HCT116 (cell line): ENCODE measurements at regions not wholly inside any gene's neighbourhood (a gene's known extent, or its start where the extent isn't known, plus 50 kb on each side); places are given as distances from the start of the nearest gene placed in this dataset.

ENCODE experiments used
- ATAC-seq: fragments of 200-7000 bp; cut with Tn5 transposase; 2 replicates; pipeline ENCODE4 v1.9.1; 2020; ENCODE audit warnings: mild to moderate bottlenecking, moderate library complexity
- BruUV-seq: library from RNA; stranded (reverse); fragments of 400-500 nt; replicated peaks from 2 replicates; lab custom pipeline; 2021; lab: Mats Ljungman, UMichigan
- CTCF ChIA-PET: fragments of 300-600 bp; sonication (Branson Sonifier 250); formaldehyde crosslinking; loops from one replicate; lab custom pipeline; 2021; ENCODE audit warnings: antibody characterized with exemption; lab: Charles Lee
- POLR2A ChIA-PET: fragments of 300-600, 350-600 bp; sonication (Branson Sonifier 250); formaldehyde crosslinking; loops from one replicate; lab custom pipeline; 2021; ENCODE audit warnings: antibody characterized with exemption; lab: Charles Lee
- RAD21 ChIA-PET, 2 experiments: fragments of 300-600 bp; sonication (Branson Sonifier 250); formaldehyde crosslinking; loops; one replicate each; lab custom pipeline; 2023; ENCODE audit warnings: low total read pairs in 2 of 2; ENCODE audit not compliant: uncharacterized antibody in 2 of 2, unreplicated experiment in 2 of 2, low non-redundant PET in 1 of 2; lab: Charles Lee
- DNase-seq: peaks from one replicate; pipeline ENCODE4 v3.0.0-alpha.2; 2010; ENCODE audit warnings: low read depth, low spot score
- H2AFZ ChIP-seq: fragments of 200-600 bp; shearing (Covaris generic), sonication (generic); 2 replicates; pipeline ENCODE4 v1.6.1; 2017; ENCODE audit warnings: low read depth, mixed run types, mixed read lengths, antibody characterized with exemption, low read length; ENCODE audit not compliant: poor library complexity, severe bottlenecking
- H3K27ac ChIP-seq: 2 replicates; pipeline ENCODE4 v1.5.1; 2012; ENCODE audit warnings: low read depth, low read length
- H3K27me3 ChIP-seq: fragments of 200-600 bp; sonication (generic); 2 replicates; pipeline ENCODE4 v1.6.1; 2016; ENCODE audit warnings: mixed run types, low read length, mixed read lengths; ENCODE audit not compliant: insufficient read depth
- H3K36me3 ChIP-seq, 2 experiments: fragments of 200-500 bp in 1 of 2; fragments of 200-600 bp in 1 of 2; sonication (Bioruptor generic) in 1 of 2; sonication (generic) in 1 of 2; 2 replicates each; pipeline versions ENCODE4 v1.5.1 to v1.6.1; 2014 to 2016; ENCODE audit warnings: low read length in 2 of 2, inconsistent platforms in 1 of 2, mixed read lengths in 1 of 2, mixed run types in 1 of 2; ENCODE audit not compliant: insufficient read depth in 2 of 2, control insufficient read depth in 1 of 2
- H3K4me1 ChIP-seq, 2 experiments: fragments of 200-600 bp in 1 of 2; sonication (generic) in 1 of 2; 2 replicates each; pipeline versions ENCODE4 v1.5.1 to v1.6.1; 2012 to 2017; ENCODE audit warnings: low read length in 2 of 2, inconsistent platforms in 1 of 2, mild to moderate bottlenecking in 1 of 2, mixed read lengths in 1 of 2, mixed run types in 1 of 2, moderate library complexity in 1 of 2; ENCODE audit not compliant: insufficient read depth in 2 of 2, control insufficient read depth in 1 of 2
- H3K4me2 ChIP-seq: fragments of 200-600 bp; sonication (generic); 2 replicates; pipeline ENCODE4 v1.6.1; 2017; ENCODE audit warnings: mixed run types, low read length, mixed read lengths
- H3K4me3 ChIP-seq, 2 experiments: fragments of 200-600 bp in 1 of 2; sonication (generic) in 1 of 2; replicated peaks in 1 of 2; 2 replicates each; pipeline ENCODE4 v1.5.1; 2011 to 2016; ENCODE audit warnings: low read length in 2 of 2, control low read depth in 1 of 2, low read depth in 1 of 2, mild to moderate bottlenecking in 1 of 2, mixed read lengths in 1 of 2, mixed run types in 1 of 2
- H3K79me2 ChIP-seq: fragments of 200-600 bp; sonication (generic); 2 replicates; pipeline ENCODE4 v1.6.1; 2017; ENCODE audit warnings: mild to moderate bottlenecking, mixed run types, low read length, moderate library complexity, mixed read lengths; ENCODE audit not compliant: insufficient read depth
- H3K9ac ChIP-seq: fragments of 200-600 bp; sonication (generic); 2 replicates; pipeline ENCODE4 v1.6.1; 2016; ENCODE audit warnings: low read length, mixed read lengths
- H3K9me2 ChIP-seq: fragments of 200-600 bp; sonication (generic), shearing (Covaris generic); 2 replicates; pipeline ENCODE4 v1.6.1; 2017; ENCODE audit warnings: mixed run types, mild to moderate bottlenecking, moderate library complexity; ENCODE audit not compliant: insufficient read depth
- H3K9me3 ChIP-seq, 2 experiments: fragments of 200-500 bp in 1 of 2; fragments of 200-600 bp in 1 of 2; sonication (Bioruptor generic) in 1 of 2; sonication (generic) in 1 of 2; 2 replicates each; pipeline ENCODE4 v1.6.1; 2014 to 2017; ENCODE audit warnings: low read length in 2 of 2, mixed read lengths in 2 of 2, inconsistent platforms in 1 of 2, low read depth in 1 of 2, mild to moderate bottlenecking in 1 of 2, mixed run types in 1 of 2, moderate library complexity in 1 of 2; ENCODE audit not compliant: control insufficient read depth in 1 of 2, insufficient read depth in 1 of 2
- H4K20me1 ChIP-seq: fragments of 200-600 bp; sonication (generic), shearing (Covaris generic); 2 replicates; pipeline ENCODE4 v1.6.1; 2017; ENCODE audit warnings: mixed run types, mild to moderate bottlenecking, moderate library complexity; ENCODE audit not compliant: insufficient read depth
- ATF3 ChIP-seq: IDR thresholded peaks from 2 replicates; pipeline ENCODE4 v1.6.1; 2012
- CBX3 ChIP-seq: IDR thresholded peaks from 2 replicates; pipeline ENCODE4 v1.6.1; 2012; ENCODE audit warnings: low read depth
- CEBPB ChIP-seq: IDR thresholded peaks from 2 replicates; pipeline ENCODE4 v1.6.1; 2012; ENCODE audit warnings: low read depth
- CTCF ChIP-seq, 3 experiments: fragments of 200-600 bp in 1 of 3; sonication (generic) in 1 of 3; IDR thresholded peaks in 2 of 3; conservative IDR thresholded peaks in 1 of 3; 2 replicates each; pipeline ENCODE4 v1.5.1; 2012 to 2017; ENCODE audit warnings: low read depth in 2 of 3, low read length in 2 of 3, antibody characterized with exemption in 1 of 3, borderline replicate concordance in 1 of 3, control low read depth in 1 of 3, mild to moderate bottlenecking in 1 of 3, mixed read lengths in 1 of 3, mixed run types in 1 of 3, moderate library complexity in 1 of 3; ENCODE audit not compliant: insufficient read depth in 1 of 3
- ELF1 ChIP-seq: IDR thresholded peaks from 2 replicates; pipeline ENCODE4 v1.6.1; 2012; ENCODE audit warnings: low read depth, borderline replicate concordance
- EZH2 ChIP-seq: fragments of 200-600 bp; sonication (generic); IDR thresholded peaks from 2 replicates; pipeline ENCODE4 v1.6.1; 2017; ENCODE audit warnings: antibody characterized with exemption, mixed run types
- EZH2phosphoT487 ChIP-seq: fragments of 200-600 bp; IDR thresholded peaks from 2 replicates; pipeline ENCODE4 v1.6.1; 2018; ENCODE audit warnings: antibody characterized with exemption, borderline replicate concordance
- MAX ChIP-seq: IDR thresholded peaks from 2 replicates; pipeline ENCODE4 v1.6.1; 2012
- POLR2A ChIP-seq: IDR thresholded peaks from 2 replicates; pipeline ENCODE4 v1.7.0; 2011; ENCODE audit warnings: borderline replicate concordance; ENCODE audit not compliant: insufficient read depth, insufficient read length; ENCODE audit errors: extremely low read depth
- POLR2AphosphoS5 ChIP-seq: IDR thresholded peaks from 2 replicates; pipeline ENCODE4 v1.6.1; 2011; ENCODE audit warnings: mild to moderate bottlenecking, low read depth, low read length, moderate library complexity
- RAD21 ChIP-seq: IDR thresholded peaks from 2 replicates; pipeline ENCODE4 v1.6.1; 2012; ENCODE audit warnings: low read depth, mild to moderate bottlenecking
- REST ChIP-seq: IDR thresholded peaks from 2 replicates; pipeline ENCODE4 v1.6.1; 2012; ENCODE audit warnings: low read depth
- SP1 ChIP-seq: IDR thresholded peaks from 2 replicates; pipeline ENCODE4 v1.6.1; 2012; ENCODE audit warnings: low read depth
- SRF ChIP-seq: IDR thresholded peaks from 2 replicates; pipeline ENCODE4 v1.6.1; 2012; ENCODE audit warnings: low read depth
- TCF7L2 ChIP-seq: IDR thresholded peaks from 2 replicates; pipeline ENCODE4 v1.7.0; 2011; ENCODE audit warnings: borderline replicate concordance, inconsistent platforms; ENCODE audit not compliant: insufficient read depth, insufficient read length; ENCODE audit errors: extremely low read depth
- YY1 ChIP-seq: IDR thresholded peaks from 2 replicates; pipeline ENCODE4 v1.6.1; 2011; ENCODE audit warnings: low read length, low read depth, moderate library complexity, mild to moderate bottlenecking; ENCODE audit not compliant: insufficient replicate concordance; ENCODE audit errors: extremely low read depth
- ZBTB33 ChIP-seq: IDR thresholded peaks from 2 replicates; pipeline ENCODE4 v1.6.1; 2011; ENCODE audit warnings: mild to moderate bottlenecking, low read length, moderate library complexity; ENCODE audit not compliant: insufficient replicate concordance; ENCODE audit errors: extremely low read depth
- ZFX ChIP-seq: fragments of 450-650 bp; IDR thresholded peaks from 2 replicates; pipeline ENCODE4 v1.6.1; 2017
- ZNF274 ChIP-seq: fragments of 200-500 bp; sonication (Bioruptor generic); IDR thresholded peaks from 2 replicates; pipeline ENCODE4 v1.6.1; 2014; ENCODE audit warnings: mild to moderate bottlenecking, low read depth, low read length, inconsistent platforms
- intact Hi-C: fragments of 100-400 bp; cut with micrococcal nuclease; formaldehyde crosslinking; loops from 2 replicates; pipeline ENCODE4 v1.10.0; 2022

- Histone ChIP-seq H3K4me1 (no peaks in the 10 kb centered on the region), H3K27ac (no peak overlapping the region), H3K9me3 (no peaks in the 10 kb centered on the region), H2AFZ (peak overlapping the region; percentile 82), H3K9ac (no peak overlapping the region), H4K20me1 (no peaks in the 10 kb centered on the region; the same call in 1 of the 2 replicates), H3K4me2 (no peak overlapping the region), H3K36me3 (no peaks in the 10 kb centered on the region), H3K79me2 (no peaks in the 10 kb centered on the region), H3K4me3 (no peak overlapping the region), H3K9me2 (no peaks in the 10 kb centered on the region), H3K27me3 (no peaks in the 10 kb centered on the region)
- BruUV-seq = no TSS peak
- ATAC-seq (no peak), DNase-seq (no peak)
- POLR2A ChIA-PET = no interaction called here
- TF ChIP-seq MAX = no peak
- TF ChIP-seq POLR2A = no peak
- no peak for TF ChIP-seq ZBTB33
- no peak for TF ChIP-seq EZH2
- TF ChIP-seq ZNF274 = no peak
- no peak for TF ChIP-seq TCF7L2
- TF ChIP-seq SRF = no peak
- no peak for TF ChIP-seq YY1
- TF ChIP-seq ATF3 = no peak
- TF ChIP-seq RAD21 = no peak
- no peak for TF ChIP-seq CBX3
- TF ChIP-seq CEBPB = no peak
- no peak for TF ChIP-seq EZH2phosphoT487
- TF ChIP-seq ZFX = no peak
- TF ChIP-seq POLR2AphosphoS5 = no peak
- no peak for TF ChIP-seq ELF1
- no peak for TF ChIP-seq REST
- TF ChIP-seq SP1 = no peak
- no peak for TF ChIP-seq CTCF (IDR thresholded peaks at IDR 0.05 in 2 of 3, conservative IDR thresholded peaks at IDR 0.05 in 1 of 3; ENCODE audit: borderline replicate concordance in 1 of 3, insufficient read depth in 1 of 3, low read depth in 2 of 3, low read length in 2 of 3)
- RAD21 ChIA-PET = no interaction called here
- intact Hi-C loops = no loop called here
- CTCF ChIA-PET = interaction anchor here (1.1 kb wide), 1 partner anchor 257 kb away, joined by 11 read pairs; no protein-coding TSS in a partner anchor
Measured at GRCh38 chr4:155529716-155530115, 136.9 kb upstream of the GUCY1A1 start.
